ENCODE measurements at regions not wholly inside any gene's neighbourhood (a gene's known extent, or its start where the extent isn't known, plus 50 kb on each side); places are given as distances from the start of the nearest gene placed in this dataset.

GRCh38 chr2:219906114-219907010 lies 278.9 kb downstream of the SLC4A3 start:
- CTCF ChIA-PET (ENCODE audit: low intra/inter-chr PET ratio, low total read pairs): no interaction called here
- no peaks in the 10 kb centered on the region for H3K9me3 ChIP-seq (ENCODE audit: low read length)
- no peak for FAIRE-seq
- no peaks in the 10 kb centered on the region for H3K4me1 ChIP-seq (ENCODE audit: insufficient read depth, low read length)
- peaks cover 0 to 7% of the 10 kb centered on the region in 2 experiments; a peak in 2 of 5 replicates for H3K27me3 ChIP-seq (ENCODE audit: control insufficient read depth in 1 of 2, insufficient read depth in 2 of 2, low read length in 2 of 2)
- in situ Hi-C loops (cut with HindIII; ENCODE audit: extremely low pct_ligation_motif_present, low pct_unique_long_range_greater_than_20kb): no loop called here
- no TSS peak for BruUV-seq (replicated peaks)
- H3K36me3 ChIP-seq (replicated peaks in 1 of 2; ENCODE audit: control insufficient read depth in 1 of 2, insufficient read depth in 2 of 2, low read length in 2 of 2): no peaks in the 10 kb centered on the region
- H3K79me2 ChIP-seq (ENCODE audit: insufficient read depth, low read length): no peaks in the 10 kb centered on the region
- no peak for DNase-seq (ENCODE audit: low spot score)
- ATAC-seq: no peak
- no peaks in the 10 kb centered on the region for H4K20me1 ChIP-seq (ENCODE audit: insufficient read depth, low read length)
- no peak overlapping the region for H3K27ac ChIP-seq (ENCODE audit: extremely low read length, insufficient read depth, low read length)
- H3K4me3 ChIP-seq (replicated peaks in 1 of 3; ENCODE audit: insufficient read depth in 1 of 3, low read depth in 2 of 3, low read length in 3 of 3): no peak overlapping the region
- no peak overlapping the region for H3K9ac ChIP-seq (ENCODE audit: insufficient read depth, low read depth, low read length)
- intact Hi-C loops (cut with micrococcal nuclease; ENCODE audit: unreplicated experiment): no loop called here
- WGBS (ENCODE audit: low lambda C conversion rate): 21% methylated on average over 7 of the region's 7 CpGs
- no peak overlapping the region for H3K4me2 ChIP-seq (ENCODE audit: low read depth, low read length)
- POLR2A ChIA-PET: no interaction called here
- no peak overlapping the region for H2AFZ ChIP-seq (ENCODE audit: low read length)
- TF ChIP-seq ZBTB49 (CRISPR knock-in tag; IDR thresholded peaks at IDR 0.05; ENCODE audit: borderline replicate concordance) (no peak), PRDM10 (CRISPR knock-in tag; IDR thresholded peaks at IDR 0.05; ENCODE audit: low read depth) (no peak), CREB1 (IDR thresholded peaks at IDR 0.05) (peak; percentile 54; the same call in 1 of the 2 replicates), CREB1 (CRISPR knock-in tag; IDR thresholded peaks at IDR 0.05) (no peak), MEF2D (CRISPR knock-in tag; IDR thresholded peaks at IDR 0.05) (no peak), ZNF296 (CRISPR knock-in tag; conservative IDR thresholded peaks at IDR 0.05) (no peak), HNF4G (IDR thresholded peaks at IDR 0.05; ENCODE audit: borderline replicate concordance, low read depth, low read length) (no peak), HNF4G (CRISPR knock-in tag; IDR thresholded peaks at IDR 0.05; ENCODE audit: borderline replicate concordance, low read depth) (no peak), STAG1 (CRISPR knock-in tag; IDR thresholded peaks at IDR 0.05) (no peak), KDM5A (IDR thresholded peaks at IDR 0.05; ENCODE audit: borderline replicate concordance, low read length) (no peak), ZNF792 (CRISPR knock-in tag; IDR thresholded peaks at IDR 0.05) (no peak), MAFK (conservative IDR thresholded peaks at IDR 0.05 in 1 of 2, IDR thresholded peaks at IDR 0.05 in 1 of 2; ENCODE audit: low read length in 2 of 2) (peak; percentile 56 to 70), NONO (IDR thresholded peaks at IDR 0.05) (no peak), NONO (CRISPR knock-in tag; conservative IDR thresholded peaks at IDR 0.05) (no peak), ATRX (CRISPR knock-in tag; IDR thresholded peaks at IDR 0.05; ENCODE audit: borderline replicate concordance) (no peak), DZIP1 (CRISPR knock-in tag; IDR thresholded peaks at IDR 0.05) (no peak), POGZ (CRISPR knock-in tag; IDR thresholded peaks at IDR 0.05) (no peak)
